ENCODE measurements at regions not wholly inside any gene's neighbourhood (a gene's known extent, or its start where the extent isn't known, plus 50 kb on each side); places are given as distances from the start of the nearest gene placed in this dataset.

- no peak for DNase-seq (ENCODE audit: low read depth)
- H3K4me3 ChIP-seq (ENCODE audit: low read depth, low read length): no peak overlapping the region
Observed at GRCh38 chr16:55100100-55100499, 169.4 kb downstream of the IRX5 start.

GRCh38 chr16:55101026-55101425, 170.4 kb downstream of the IRX5 start:
- no peak overlapping the region for H3K4me3 ChIP-seq (ENCODE audit: low read depth, low read length)
- no peak for DNase-seq (ENCODE audit: low read depth)

- no peak overlapping the region for H3K4me3 ChIP-seq (ENCODE audit: low read depth, low read length)
- DNase-seq (ENCODE audit: low read depth): no peak
Observed at GRCh38 chr16:55102077-55102476, 171.4 kb downstream of the IRX5 start.

- H3K4me3 ChIP-seq (ENCODE audit: low read depth, low read length): no peak overlapping the region
- no peak for DNase-seq (ENCODE audit: low read depth)
Observed at GRCh38 chr16:55102531-55102930, 171.9 kb downstream of the IRX5 start.

GRCh38 chr16:55107851-55108250, 177.2 kb downstream of the IRX5 start:
- no peak for DNase-seq (ENCODE audit: low read depth)
- H3K4me3 ChIP-seq (ENCODE audit: low read depth, low read length): no peak overlapping the region

DNA sequence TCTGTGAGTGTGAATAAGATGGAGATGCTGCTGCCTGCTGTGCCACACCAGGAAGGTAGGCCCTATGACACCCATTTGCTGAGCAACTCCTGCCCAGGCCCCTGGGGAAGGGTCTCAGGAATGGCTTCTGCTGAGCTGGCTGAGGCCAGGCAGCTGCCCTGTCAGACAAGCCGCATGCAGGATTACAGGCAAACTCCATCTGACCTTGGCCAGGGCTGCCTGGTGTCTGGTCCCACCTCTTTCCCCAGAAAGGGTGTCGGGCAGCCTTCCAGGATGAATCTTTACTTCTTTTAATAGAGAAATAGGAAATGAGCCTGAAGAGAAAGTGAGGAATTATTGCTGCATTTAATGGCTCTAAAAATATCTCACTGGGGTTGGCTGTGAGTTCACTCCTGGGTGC, 182.5 kb downstream of the IRX5 start:
- no peak overlapping the region for H3K4me3 ChIP-seq (ENCODE audit: low read depth, low read length)
- DNase-seq (ENCODE audit: low read depth): no peak

DNA sequence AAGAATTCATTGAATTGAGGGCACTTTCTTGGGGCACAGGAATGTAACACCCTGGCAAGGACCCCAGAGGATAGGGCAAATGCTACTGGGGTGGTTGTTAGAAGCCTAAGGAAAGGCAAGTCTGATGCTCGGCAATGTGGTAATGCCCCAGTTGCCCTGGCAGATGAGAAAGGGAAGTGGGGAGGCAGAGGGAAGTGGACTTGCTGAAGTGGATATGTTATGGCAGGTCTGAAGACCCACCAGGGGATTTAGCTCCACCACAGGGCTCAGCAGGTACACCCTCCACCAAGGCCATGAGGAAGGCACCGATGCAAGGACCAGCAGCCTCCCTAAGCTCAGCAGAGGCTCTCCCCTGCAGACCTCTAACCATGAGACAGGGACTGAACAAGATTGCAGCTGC, 184.8 kb downstream of the IRX5 start:
- no peak overlapping the region for H3K4me3 ChIP-seq (ENCODE audit: low read depth, low read length)
- DNase-seq (ENCODE audit: low read depth): no peak

GRCh38 chr16:55116165-55116920, 185.7 kb downstream of the IRX5 start:
- DNase-seq (ENCODE audit: low read depth): no peak
- no peak overlapping the region for H3K4me3 ChIP-seq (ENCODE audit: low read depth, low read length)

DNA sequence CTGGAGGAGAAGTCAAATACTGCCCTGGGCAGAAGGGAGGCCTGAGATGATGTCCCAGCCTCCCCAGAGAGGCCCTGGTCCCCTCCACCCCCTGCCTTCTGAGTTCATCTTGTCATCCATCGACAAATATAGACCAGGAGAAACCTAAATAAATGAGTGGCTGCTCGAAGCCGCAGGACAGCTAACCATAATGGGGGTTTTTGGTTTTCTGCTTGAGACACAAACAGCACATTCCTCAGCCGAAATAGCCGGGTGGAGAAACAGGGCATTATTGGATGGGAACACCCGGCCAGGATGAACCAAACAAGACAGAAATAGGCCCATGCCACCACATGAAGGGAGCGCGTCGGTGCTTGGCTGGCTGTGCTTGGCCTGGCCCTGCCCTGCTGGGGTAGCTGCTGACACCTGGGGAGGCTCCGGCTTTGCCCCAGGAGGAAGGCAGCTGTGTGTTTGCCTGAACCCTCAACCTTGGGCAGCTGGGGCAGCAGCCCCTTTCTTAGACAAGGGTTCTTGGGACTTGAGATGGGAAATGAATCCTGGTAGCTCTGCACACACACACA, 188.1 kb downstream of the IRX5 start:
- DNase-seq (ENCODE audit: low read depth): no peak

GRCh38 chr16:55120408-55120807, 189.7 kb downstream of the IRX5 start:
- no peak for DNase-seq (ENCODE audit: low read depth)
- H3K4me3 ChIP-seq (ENCODE audit: low read depth, low read length): no peak overlapping the region

More for the DNA sequence above, 188.1 kb downstream of the IRX5 start:
- H3K4me3 ChIP-seq (ENCODE audit: low read depth, low read length): no peak overlapping the region

GRCh38 chr16:55120826-55121225, 190.2 kb downstream of the IRX5 start:
- DNase-seq (ENCODE audit: low read depth): no peak
- no peak overlapping the region for H3K4me3 ChIP-seq (ENCODE audit: low read depth, low read length)

DNA sequence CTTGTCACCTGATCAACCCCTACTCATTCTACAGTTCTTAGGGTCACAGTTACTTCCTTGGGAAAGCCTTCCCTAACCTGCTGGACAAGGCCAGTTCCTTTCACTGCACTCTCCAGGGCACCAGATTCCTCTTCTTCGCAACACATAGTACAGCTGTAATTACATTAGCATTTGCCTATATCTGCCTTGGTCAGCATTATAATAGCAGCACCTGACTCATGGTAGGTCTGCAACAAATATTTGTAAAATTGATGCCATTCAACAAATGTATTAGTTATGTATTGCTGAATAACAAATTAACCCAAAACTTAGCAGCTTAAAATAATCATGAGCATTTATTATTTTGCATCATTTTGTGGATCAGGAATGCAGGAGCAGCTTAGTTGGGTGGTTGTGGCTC, 193.0 kb downstream of the IRX5 start:
- no peak for DNase-seq (ENCODE audit: low read depth)
- no peak overlapping the region for H3K4me3 ChIP-seq (ENCODE audit: low read depth, low read length)

GRCh38 chr16:55125818-55126385, 195.2 kb downstream of the IRX5 start:
- no peak for DNase-seq (ENCODE audit: low read depth)
- H3K4me3 ChIP-seq (ENCODE audit: low read depth, low read length): no peak overlapping the region

- H3K4me3 ChIP-seq (ENCODE audit: low read depth, low read length): no peak overlapping the region
Observed at GRCh38 chr16:55126456-55126855, 195.8 kb downstream of the IRX5 start.

DNA sequence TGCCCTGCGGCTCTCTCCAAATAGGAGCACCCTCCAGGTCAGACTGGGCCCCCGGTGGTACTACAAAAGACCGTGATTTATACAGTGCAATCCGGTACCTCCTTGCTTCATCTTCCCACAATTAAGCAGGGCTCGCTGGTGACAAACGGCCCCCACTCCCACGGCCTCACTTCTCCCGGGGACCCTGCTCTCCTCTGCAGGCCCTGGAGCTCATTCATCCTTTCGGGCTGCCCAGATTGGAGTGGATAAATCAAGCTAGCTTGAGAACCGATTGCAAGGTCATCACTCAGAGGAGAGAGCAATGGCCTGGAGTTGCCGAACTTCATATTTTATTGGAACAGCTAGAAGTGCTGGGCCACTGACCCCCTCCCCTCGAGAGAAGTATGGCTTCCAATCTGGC, 193.5 kb upstream of the IRX6 start:
- H3K4me3 ChIP-seq (ENCODE audit: low read depth, low read length): no peak overlapping the region
- DNase-seq (ENCODE audit: low read depth): no peak

More at GRCh38 chr16:55126456-55126855, 195.8 kb downstream of the IRX5 start:
- DNase-seq (ENCODE audit: low read depth): no peak

- DNase-seq (ENCODE audit: low read depth): no peak
- H3K4me3 ChIP-seq (ENCODE audit: low read depth, low read length): no peak overlapping the region
Observed at GRCh38 chr16:55130911-55131310, 193.1 kb upstream of the IRX6 start.

DNA sequence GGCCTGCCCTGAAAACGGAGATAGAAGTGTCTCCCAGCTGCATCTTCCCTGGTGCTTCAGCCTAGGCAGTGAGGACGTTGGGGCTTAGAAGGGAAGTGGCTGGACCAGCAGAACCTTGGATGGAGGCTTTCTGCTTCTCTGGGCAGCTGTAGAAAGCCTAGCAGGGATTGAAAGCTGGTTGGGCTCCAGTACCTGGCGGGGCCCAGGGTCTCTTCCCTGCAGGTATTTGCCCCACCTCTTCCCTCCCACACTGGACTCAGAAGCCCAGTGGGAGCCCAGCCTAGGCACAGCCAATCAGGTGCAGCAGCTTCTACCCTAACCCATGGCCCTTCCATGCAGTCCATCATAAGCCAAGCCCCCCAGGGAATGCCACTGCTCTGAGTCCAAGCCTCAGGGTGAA, 190.3 kb upstream of the IRX6 start:
- H3K4me3 ChIP-seq (ENCODE audit: low read depth, low read length): no peak overlapping the region
- no peak for DNase-seq (ENCODE audit: low read depth)

GRCh38 chr16:55136356-55137150, 187.4 kb upstream of the IRX6 start:
- H3K4me3 ChIP-seq (ENCODE audit: low read depth, low read length): no peak overlapping the region
- DNase-seq (ENCODE audit: low read depth): no peak

- no peak overlapping the region for H3K4me3 ChIP-seq (ENCODE audit: low read depth, low read length)
- no peak for DNase-seq (ENCODE audit: low read depth)
Observed at GRCh38 chr16:55138298-55138697, 185.7 kb upstream of the IRX6 start.

DNA sequence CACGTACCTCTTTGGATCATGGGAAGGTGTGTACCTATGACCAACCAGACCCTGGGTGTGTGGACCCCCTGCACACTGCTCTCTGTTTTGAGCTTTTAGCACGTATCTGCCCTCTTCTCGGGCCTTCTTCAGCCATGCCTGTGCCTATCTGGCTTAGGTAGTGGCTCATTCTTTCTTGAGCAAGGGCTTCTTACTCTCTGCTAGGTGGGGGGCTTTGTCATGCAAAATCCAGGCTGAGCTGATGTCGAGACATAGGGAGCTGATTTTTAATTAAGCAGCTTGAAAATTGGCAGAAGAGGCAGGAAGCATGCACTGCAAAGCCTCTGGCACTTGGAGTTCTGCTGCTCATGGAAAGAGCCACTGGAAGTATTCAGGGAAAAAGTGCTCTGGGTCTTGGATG, 181.6 kb upstream of the IRX6 start:
- no peak for DNase-seq (ENCODE audit: low read depth)
- no peak overlapping the region for H3K4me3 ChIP-seq (ENCODE audit: low read depth, low read length)

Data from skeletal muscle cell (primary cell).